SIG-M5 (cell line): ENCODE measurements at regions not wholly inside any gene's neighbourhood (a gene's known extent, or its start where the extent isn't known, plus 50 kb on each side); places are given as distances from the start of the nearest gene placed in this dataset.
"Not testable (repeated sequence)": the region's sequence is repeated elsewhere in the genome, so short reads cannot be mapped to it uniquely, and the experiment has no call there.

Experiments used
- DNase-seq: peaks from one replicate; lab custom pipeline; 2025; lab: John Stamatoyannopoulos, UW

GRCh38 chr2:172287605-172288315, 139.6 kb upstream of the ITGA6 start:
- DNase-seq = no peak

GRCh38 chr2:172288603-172289002, 138.8 kb upstream of the ITGA6 start:
- DNase-seq = no peak

GRCh38 chr2:172293952-172294351, 133.4 kb upstream of the ITGA6 start:
- no peak for DNase-seq

GRCh38 chr2:172294983-172295382, 132.4 kb upstream of the ITGA6 start:
- no peak for DNase-seq

GRCh38 chr2:172295677-172296076, 131.7 kb upstream of the ITGA6 start:
- DNase-seq = no peak

- no peak for DNase-seq
Observed at GRCh38 chr2:172296267-172297046, 130.9 kb upstream of the ITGA6 start.

GRCh38 chr2:172297531-172297930, 129.9 kb upstream of the ITGA6 start:
- no peak for DNase-seq

GRCh38 chr2:172297950-172298349, 129.4 kb upstream of the ITGA6 start:
- DNase-seq = no peak

- DNase-seq = no peak
Observed at GRCh38 chr2:172299741-172300140, 127.6 kb upstream of the ITGA6 start.

GRCh38 chr2:172300851-172301250, 126.5 kb upstream of the ITGA6 start:
- no peak for DNase-seq

- DNase-seq = no peak
Observed at GRCh38 chr2:172305066-172305465, 122.3 kb upstream of the ITGA6 start.

GRCh38 chr2:172307800-172308199, 119.6 kb upstream of the ITGA6 start:
- DNase-seq = no peak

GRCh38 chr2:172308253-172308935, 119.0 kb upstream of the ITGA6 start:
- no peak for DNase-seq

- no peak for DNase-seq
Observed at GRCh38 chr2:172311921-172312345, 115.5 kb upstream of the ITGA6 start.

GRCh38 chr2:172313715-172314341, 113.6 kb upstream of the ITGA6 start:
- no peak for DNase-seq

- not testable (repeated sequence) for DNase-seq
Observed at GRCh38 chr2:172315070-172315469, 112.3 kb upstream of the ITGA6 start.

- DNase-seq = no peak
Observed at GRCh38 chr2:172322049-172322448, 105.3 kb upstream of the ITGA6 start.

- no peak for DNase-seq
Observed at GRCh38 chr2:172323256-172323655, 104.1 kb upstream of the ITGA6 start.

- DNase-seq = no peak
Observed at GRCh38 chr2:172323861-172324597, 103.4 kb upstream of the ITGA6 start.

GRCh38 chr2:172326211-172326509, 101.2 kb upstream of the ITGA6 start:
- DNase-seq = no peak

- no peak for DNase-seq
Observed at GRCh38 chr2:172328103-172328841, 99.1 kb upstream of the ITGA6 start.
